ENCODE measurements at regions not wholly inside any gene's neighbourhood (a gene's known extent, or its start where the extent isn't known, plus 50 kb on each side); places are given as distances from the start of the nearest gene placed in this dataset.

DNA sequence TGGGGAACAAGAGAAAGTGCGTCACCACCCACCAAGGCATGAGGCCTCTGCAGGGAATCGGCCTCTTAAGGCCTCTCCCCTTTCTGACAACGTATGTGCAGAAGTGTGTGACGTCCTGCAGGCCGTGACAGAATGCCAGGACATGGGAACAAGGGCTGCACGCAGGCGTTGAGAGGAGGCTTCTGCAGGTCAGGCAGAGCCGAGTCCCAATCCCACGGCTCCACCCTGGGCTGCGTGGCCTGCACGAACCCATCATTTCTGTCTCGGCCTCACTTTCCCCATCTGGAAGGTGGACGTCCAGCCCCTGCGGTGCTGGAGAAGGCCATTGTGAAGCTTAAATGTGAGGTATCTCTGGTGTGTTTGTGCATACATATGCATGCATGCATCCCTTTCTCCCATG is 61.8 kb downstream of the SHANK2 start:
- Histone ChIP-seq H3F3A (ENCODE audit: low read depth) (no peaks in the 10 kb centered on the region), H3K9me3 (ENCODE audit: insufficient read depth, low read depth, low read length) (peaks cover 14% of the 10 kb centered on the region; the same call in 1 of the 2 replicates), H3K4me3 (ENCODE audit: low read length, poor library complexity, severe bottlenecking) (no peak overlapping the region), H3K9me2 (replicated peaks; ENCODE audit: low read depth, low read length) (no peaks in the 10 kb centered on the region), H2AFZ (ENCODE audit: low read length) (no peak overlapping the region), H3K9ac (ENCODE audit: low read depth, low read length, poor library complexity, severe bottlenecking) (no peak overlapping the region), H3K4me1 (ENCODE audit: insufficient read depth, low read length, poor library complexity, severe bottlenecking) (no peaks in the 10 kb centered on the region), H4K20me1 (ENCODE audit: insufficient read depth, low read length, poor library complexity, severe bottlenecking) (no peaks in the 10 kb centered on the region), H3K79me2 (ENCODE audit: insufficient read depth, low read length) (no peaks in the 10 kb centered on the region), H3K4me2 (ENCODE audit: low read depth, low read length, poor library complexity, severe bottlenecking) (no peak overlapping the region), H3K36me3 (ENCODE audit: insufficient read depth, low read length) (no peaks in the 10 kb centered on the region), H3K27me3 (ENCODE audit: insufficient read depth, low read length, poor library complexity, severe bottlenecking) (no peaks in the 10 kb centered on the region)
- no peak for TF ChIP-seq EZH2phosphoT487 (IDR thresholded peaks at IDR 0.05; ENCODE audit: borderline replicate concordance)
- TF ChIP-seq, protein P1, sequence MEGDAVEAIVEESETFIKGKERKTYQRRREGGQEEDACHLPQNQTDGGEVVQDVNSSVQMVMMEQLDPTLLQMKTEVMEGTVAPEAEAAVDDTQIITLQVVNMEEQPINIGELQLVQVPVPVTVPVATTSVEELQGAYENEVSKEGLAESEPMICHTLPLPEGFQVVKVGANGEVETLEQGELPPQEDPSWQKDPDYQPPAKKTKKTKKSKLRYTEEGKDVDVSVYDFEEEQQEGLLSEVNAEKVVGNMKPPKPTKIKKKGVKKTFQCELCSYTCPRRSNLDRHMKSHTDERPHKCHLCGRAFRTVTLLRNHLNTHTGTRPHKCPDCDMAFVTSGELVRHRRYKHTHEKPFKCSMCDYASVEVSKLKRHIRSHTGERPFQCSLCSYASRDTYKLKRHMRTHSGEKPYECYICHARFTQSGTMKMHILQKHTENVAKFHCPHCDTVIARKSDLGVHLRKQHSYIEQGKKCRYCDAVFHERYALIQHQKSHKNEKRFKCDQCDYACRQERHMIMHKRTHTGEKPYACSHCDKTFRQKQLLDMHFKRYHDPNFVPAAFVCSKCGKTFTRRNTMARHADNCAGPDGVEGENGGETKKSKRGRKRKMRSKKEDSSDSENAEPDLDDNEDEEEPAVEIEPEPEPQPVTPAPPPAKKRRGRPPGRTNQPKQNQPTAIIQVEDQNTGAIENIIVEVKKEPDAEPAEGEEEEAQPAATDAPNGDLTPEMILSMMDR (conservative IDR thresholded peaks at IDR 0.05; ENCODE audit: low read length): no peak

DNA sequence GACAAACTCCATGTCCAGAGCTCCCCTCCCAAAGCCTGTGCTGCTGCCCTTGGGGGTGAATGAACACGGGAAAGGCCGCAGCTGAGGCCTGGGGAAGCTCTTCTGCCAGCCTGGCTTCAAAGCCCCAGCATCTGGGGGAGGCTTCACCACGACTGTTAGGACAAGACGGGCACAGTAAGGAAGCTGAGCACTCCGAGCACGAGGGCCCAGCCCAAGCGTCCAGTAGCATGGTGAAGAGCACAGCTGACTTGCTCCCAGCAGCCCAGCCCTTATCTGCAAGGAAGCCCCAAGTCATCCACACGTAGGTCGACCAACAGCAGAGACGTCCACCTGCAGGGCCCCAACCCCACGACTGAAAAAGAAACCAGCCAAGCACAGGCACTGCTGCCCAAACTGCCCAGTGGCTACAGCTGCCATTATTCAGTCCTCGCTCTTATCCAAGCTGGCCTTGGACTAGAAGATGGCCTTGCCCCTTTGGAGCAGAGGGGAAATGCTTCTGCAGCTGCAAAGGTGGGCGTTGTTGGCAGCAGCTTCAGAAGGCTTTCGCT is 62.5 kb downstream of the SHANK2 start:
- Histone ChIP-seq H3K4me2 (ENCODE audit: low read depth, low read length, poor library complexity, severe bottlenecking) (no peak overlapping the region), H3F3A (ENCODE audit: low read depth) (no peaks in the 10 kb centered on the region), H4K20me1 (ENCODE audit: insufficient read depth, low read length, poor library complexity, severe bottlenecking) (no peaks in the 10 kb centered on the region), H3K4me1 (ENCODE audit: insufficient read depth, low read length, poor library complexity, severe bottlenecking) (no peaks in the 10 kb centered on the region), H3K9ac (ENCODE audit: low read depth, low read length, poor library complexity, severe bottlenecking) (no peak overlapping the region), H3K36me3 (ENCODE audit: insufficient read depth, low read length) (no peaks in the 10 kb centered on the region), H3K9me3 (ENCODE audit: insufficient read depth, low read depth, low read length) (peaks cover 14% of the 10 kb centered on the region; the same call in 1 of the 2 replicates), H3K27me3 (ENCODE audit: insufficient read depth, low read length, poor library complexity, severe bottlenecking) (no peaks in the 10 kb centered on the region), H3K9me2 (replicated peaks; ENCODE audit: low read depth, low read length) (no peaks in the 10 kb centered on the region), H3K79me2 (ENCODE audit: insufficient read depth, low read length) (no peaks in the 10 kb centered on the region), H2AFZ (ENCODE audit: low read length) (no peak overlapping the region), H3K4me3 (ENCODE audit: low read length, poor library complexity, severe bottlenecking) (no peak overlapping the region)
- TF ChIP-seq, protein P1 (conservative IDR thresholded peaks at IDR 0.05; ENCODE audit: low read length): no peak
- TF ChIP-seq EZH2phosphoT487 (IDR thresholded peaks at IDR 0.05; ENCODE audit: borderline replicate concordance): no peak

DNA sequence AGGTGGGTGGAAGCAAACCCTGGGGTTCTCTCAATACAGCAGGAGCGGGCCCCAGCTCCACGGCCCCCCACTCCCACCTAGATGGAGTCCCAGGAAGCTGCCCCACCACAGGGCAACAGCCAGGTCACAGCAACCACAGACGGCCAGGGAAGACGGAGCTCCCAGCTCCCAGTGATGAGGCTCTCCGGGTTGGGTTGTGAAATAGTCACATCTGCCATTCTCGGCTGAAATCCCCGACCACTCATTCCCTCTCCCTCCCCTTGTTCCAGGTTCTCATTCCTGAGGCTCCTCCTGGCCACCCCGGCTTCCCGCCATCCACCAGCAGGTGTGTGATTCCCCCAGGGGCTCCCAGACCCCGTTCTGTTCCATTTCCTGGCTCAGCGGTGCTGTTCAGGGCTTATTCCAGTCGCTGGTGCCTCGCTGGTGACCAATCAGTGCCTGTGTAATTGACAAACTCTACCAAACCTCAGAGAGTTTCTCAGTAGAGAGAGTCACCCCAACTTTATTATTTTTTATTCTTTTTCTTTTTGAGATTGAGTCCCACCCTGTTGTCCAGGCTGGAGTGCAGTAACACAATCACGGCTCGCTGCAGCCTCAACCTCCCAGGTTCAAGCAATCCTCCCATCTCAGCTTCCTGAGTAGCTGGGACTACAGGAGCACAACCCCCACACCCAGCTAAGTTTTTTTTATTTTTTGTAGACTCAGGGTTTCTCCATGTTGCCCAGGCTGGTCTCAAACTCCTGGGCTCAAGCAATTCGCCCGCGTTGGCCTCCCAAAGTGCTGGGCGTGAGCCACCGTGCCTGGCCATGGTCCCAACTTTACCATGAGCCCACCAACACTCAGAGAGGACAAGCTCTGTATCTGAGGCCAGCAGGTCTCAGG is 63.2 kb downstream of the SHANK2 start:
- no peak overlapping the region for H3K4me2 ChIP-seq (ENCODE audit: low read depth, low read length, poor library complexity, severe bottlenecking)
- no peaks in the 10 kb centered on the region for H3K36me3 ChIP-seq (ENCODE audit: insufficient read depth, low read length)
- H3F3A ChIP-seq (ENCODE audit: low read depth): no peaks in the 10 kb centered on the region
- H3K4me3 ChIP-seq (ENCODE audit: low read length, poor library complexity, severe bottlenecking): no peak overlapping the region
- H3K27me3 ChIP-seq (ENCODE audit: insufficient read depth, low read length, poor library complexity, severe bottlenecking): no peaks in the 10 kb centered on the region
- no peaks in the 10 kb centered on the region for H3K79me2 ChIP-seq (ENCODE audit: insufficient read depth, low read length)
- peaks cover 14% of the 10 kb centered on the region; the same call in 1 of the 2 replicates for H3K9me3 ChIP-seq (ENCODE audit: insufficient read depth, low read depth, low read length)
- no peaks in the 10 kb centered on the region for H4K20me1 ChIP-seq (ENCODE audit: insufficient read depth, low read length, poor library complexity, severe bottlenecking)
- TF ChIP-seq, protein P1 (conservative IDR thresholded peaks at IDR 0.05; ENCODE audit: low read length): no peak
- no peak for TF ChIP-seq EZH2phosphoT487 (IDR thresholded peaks at IDR 0.05; ENCODE audit: borderline replicate concordance)
- H2AFZ ChIP-seq (ENCODE audit: low read length): no peak overlapping the region
- no peak overlapping the region for H3K9ac ChIP-seq (ENCODE audit: low read depth, low read length, poor library complexity, severe bottlenecking)
- no peaks in the 10 kb centered on the region for H3K4me1 ChIP-seq (ENCODE audit: insufficient read depth, low read length, poor library complexity, severe bottlenecking)
- no peaks in the 10 kb centered on the region for H3K9me2 ChIP-seq (replicated peaks; ENCODE audit: low read depth, low read length)
